Tibial artery (tissue), 4 donors: ENCODE measurements at regions not wholly inside any gene's neighbourhood (a gene's known extent, or its start where the extent isn't known, plus 50 kb on each side); places are given as distances from the start of the nearest gene placed in this dataset.

Experiments
- DNase-seq, 2 donors: peaks; one replicate each; pipeline ENCODE4 v3.0.0-alpha.2; 2019
- H3K27ac ChIP-seq, 2 donors: fragments of 200-600 bp; sonication (generic) in 1 of 2; 1 replicate in 1 of 2; 2 replicates in 1 of 2; pipeline ENCODE4 v1.5.1; 2018 to 2019; ENCODE audit warnings: mild to moderate bottlenecking in 1 of 2
- H3K27me3 ChIP-seq, 2 donors: fragments of 200-600 bp; sonication (generic) in 1 of 2; one replicate each; pipeline versions ENCODE4 v1.5.1 to v1.6.0; 2016 to 2019
- H3K36me3 ChIP-seq, 3 donors: fragments of 200-600 bp; sonication (generic) in 2 of 3; one replicate each; pipeline ENCODE4 v1.5.1; 2016 to 2019; ENCODE audit warnings: mild to moderate bottlenecking in 2 of 3
- H3K4me1 ChIP-seq, 4 donors: fragments of 200-600 bp; sonication (generic) in 2 of 4; 1 replicate in 3 of 4; 2 replicates in 1 of 4; pipeline ENCODE4 v1.5.1; 2016 to 2019
- H3K4me3 ChIP-seq, 2 donors: fragments of 200-600 bp; sonication (generic) in 1 of 2; 1 replicate in 1 of 2; 2 replicates in 1 of 2; pipeline ENCODE4 v1.5.1; 2018 to 2019; ENCODE audit warnings: mild to moderate bottlenecking in 2 of 2
- H3K9me3 ChIP-seq, 3 donors: fragments of 200-600 bp; sonication (generic) in 1 of 3; one replicate each; pipeline ENCODE4 v1.5.1; 2016 to 2019
- CTCF ChIP-seq, 2 experiments: fragments of 200-600 bp in 1 of 2; fragments of 450-650 bp in 1 of 2; IDR thresholded peaks; one replicate each; pipeline ENCODE4 v1.5.1; 2017 to 2019; ENCODE audit warnings: antibody characterized with exemption in 2 of 2, mild to moderate bottlenecking in 1 of 2, moderate library complexity in 1 of 2
- intact Hi-C: fragments of 100-400 bp; cut with DNase I; formaldehyde crosslinking; loops from one replicate; pipeline ENCODE4 v1.15.0; 2023; ENCODE audit warnings: low total_unique reads

GRCh38 chr6:15001326-15001910, 244.5 kb upstream of the JARID2 start:
- Histone ChIP-seq H3K36me3 (no peaks in the 10 kb centered on the region), H3K27ac (no peak overlapping the region), H3K9me3 (no peaks in the 10 kb centered on the region), H3K4me3 (no peak overlapping the region), H3K27me3 (peaks cover 0 to 3% of the 10 kb centered on the region in 2 donors), H3K4me1 (no peaks in the 10 kb centered on the region)
- DNase-seq: no peak
- TF ChIP-seq CTCF (IDR thresholded peaks at IDR 0.05): no peak
- intact Hi-C loops: no loop called here

GRCh38 chr6:15008269-15008668, 237.6 kb upstream of the JARID2 start:
- intact Hi-C loops: no loop called here
- no peaks in the 10 kb centered on the region for H3K4me1 ChIP-seq
- H3K9me3 ChIP-seq: no peaks in the 10 kb centered on the region
- no peaks in the 10 kb centered on the region for H3K36me3 ChIP-seq
- no peak for DNase-seq
- TF ChIP-seq CTCF (IDR thresholded peaks at IDR 0.05): no peak
- no peak overlapping the region for H3K4me3 ChIP-seq
- H3K27ac ChIP-seq: no peak overlapping the region
- peaks cover 0 to 7% of the 10 kb centered on the region in 2 donors for H3K27me3 ChIP-seq

- TF ChIP-seq CTCF (IDR thresholded peaks at IDR 0.05): no peak
- H3K36me3 ChIP-seq: no peaks in the 10 kb centered on the region
- no peak for DNase-seq
- H3K9me3 ChIP-seq: no peaks in the 10 kb centered on the region
- H3K4me1 ChIP-seq: no peaks in the 10 kb centered on the region
- intact Hi-C loops: no loop called here
- peaks cover 0 to 18% of the 10 kb centered on the region in 2 donors for H3K27me3 ChIP-seq
- no peak overlapping the region for H3K27ac ChIP-seq
- no peak overlapping the region for H3K4me3 ChIP-seq
Observed at GRCh38 chr6:15014958-15015357, 230.9 kb upstream of the JARID2 start.

- intact Hi-C loops: no loop called here
- TF ChIP-seq CTCF (IDR thresholded peaks at IDR 0.05): no peak
- Histone ChIP-seq H3K4me3 (no peak overlapping the region), H3K4me1 (no peaks in the 10 kb centered on the region), H3K36me3 (no peaks in the 10 kb centered on the region), H3K9me3 (no peaks in the 10 kb centered on the region), H3K27me3 (peaks cover 0 to 35% of the 10 kb centered on the region in 2 donors), H3K27ac (no peak overlapping the region)
- no peak for DNase-seq
Observed at GRCh38 chr6:15016813-15017212, 229.1 kb upstream of the JARID2 start.

GRCh38 chr6:15017261-15017660, 228.6 kb upstream of the JARID2 start:
- H3K4me1 ChIP-seq: no peaks in the 10 kb centered on the region
- no peak overlapping the region for H3K27ac ChIP-seq
- H3K27me3 ChIP-seq: peaks cover 0 to 35% of the 10 kb centered on the region in 2 donors
- no peak for TF ChIP-seq CTCF (IDR thresholded peaks at IDR 0.05)
- intact Hi-C loops: no loop called here
- H3K36me3 ChIP-seq: no peaks in the 10 kb centered on the region
- no peak overlapping the region for H3K4me3 ChIP-seq
- DNase-seq: no peak
- no peaks in the 10 kb centered on the region for H3K9me3 ChIP-seq

- no peak for DNase-seq
- no peaks in the 10 kb centered on the region for H3K4me1 ChIP-seq
- no peak overlapping the region for H3K27ac ChIP-seq
- H3K36me3 ChIP-seq: no peaks in the 10 kb centered on the region
- no peaks in the 10 kb centered on the region for H3K9me3 ChIP-seq
- TF ChIP-seq CTCF (IDR thresholded peaks at IDR 0.05): no peak
- H3K4me3 ChIP-seq: no peak overlapping the region
- peaks cover 0 to 35% of the 10 kb centered on the region in 2 donors for H3K27me3 ChIP-seq
- intact Hi-C loops: no loop called here
Observed at GRCh38 chr6:15017803-15018202, 228.1 kb upstream of the JARID2 start.
